A549 (cell line): ENCODE measurements at regions not wholly inside any gene's neighbourhood (a gene's known extent, or its start where the extent isn't known, plus 50 kb on each side); places are given as distances from the start of the nearest gene placed in this dataset.

Experiments used
- ATAC-seq, 2 experiments: fragments of 200-7000 bp in 1 of 2; fragments of >200 bp in 1 of 2; cut with Nextera tagmentation in 1 of 2; cut with Tn5 transposase in 1 of 2; 3 replicates each; pipeline versions ENCODE4 v1.8.0 to v1.9.1; 2018 to 2020; ENCODE audit warnings: mild to moderate bottlenecking in 1 of 2, moderate library complexity in 1 of 2
- CTCF ChIA-PET: fragments of 300-600 bp; sonication (Branson Sonifier 250); formaldehyde crosslinking; extraction: SDS; loops from one replicate; lab custom pipeline; 2021; ENCODE audit warnings: antibody characterized with exemption, inconsistent platforms; lab: Yijun Ruan, JAX
- POLR2A ChIA-PET: fragments of 350-600 bp; formaldehyde crosslinking; extraction: SDS; loops from one replicate; lab custom pipeline; 2021; ENCODE audit warnings: antibody characterized with exemption, inconsistent platforms; lab: Yijun Ruan, JAX
- DNase-seq, 2 experiments: peaks; one replicate each; pipeline versions ENCODE4 v3.0.0 to v3.0.0-alpha.2; 2011 to 2016; ENCODE audit warnings: low read depth in 1 of 2, low spot score in 1 of 2
- FAIRE-seq: peaks from 2 replicates; lab custom pipeline; 2011; peaks lifted over from hg19 to GRCh38; lab: Jason Lieb, UNC
- H3K27ac ChIP-seq, 2 experiments: fragments of >200 bp; sonication (Bioruptor Twin); formaldehyde crosslinking; 3 replicates each; pipeline ENCODE4 v1.5.1; 2016 to 2017
- H3K4me1 ChIP-seq: fragments of >200 bp; sonication (Bioruptor Twin); formaldehyde crosslinking; 3 replicates; pipeline ENCODE4 v1.6.1; 2016
- H3K4me2 ChIP-seq: fragments of >200 bp; sonication (Bioruptor Twin); formaldehyde crosslinking; 3 replicates; pipeline ENCODE4 v1.6.1; 2016
- H3K4me3 ChIP-seq: fragments of >200 bp; sonication (Bioruptor Twin); formaldehyde crosslinking; 3 replicates; pipeline ENCODE4 v1.5.1; 2016
- H3K9me3 ChIP-seq: fragments of >200 bp; sonication (Bioruptor Twin); formaldehyde crosslinking; 3 replicates; pipeline ENCODE4 v1.6.1; 2016
- BHLHE40 ChIP-seq: IDR thresholded peaks from 2 replicates; pipeline ENCODE4 v1.6.1; 2012; ENCODE audit warnings: low read depth, low read length, inconsistent platforms
- CEBPB ChIP-seq, 2 experiments: fragments of >200 bp in 1 of 2; sonication (Bioruptor Twin) in 1 of 2; formaldehyde crosslinking in 1 of 2; IDR thresholded peaks; 2 replicates each; pipeline ENCODE4 v1.6.1; 2012 to 2016
- CHD4 ChIP-seq: fragments of 200-600 bp; sonication (generic); IDR thresholded peaks from 2 replicates; pipeline ENCODE4 v1.6.1; 2016; ENCODE audit warnings: antibody characterized with exemption, mild to moderate bottlenecking, borderline replicate concordance
- EHMT2 ChIP-seq: fragments of 200-600 bp; sonication (generic); IDR thresholded peaks from 2 replicates; pipeline ENCODE4 v1.6.1; 2016; ENCODE audit warnings: antibody characterized with exemption, low read depth, mild to moderate bottlenecking, moderate library complexity
- FOSL2 ChIP-seq, 2 experiments: fragments of 450-650 bp in 1 of 2; fragments of >200 bp in 1 of 2; sonication (Bioruptor Twin) in 1 of 2; formaldehyde crosslinking; IDR thresholded peaks; 2 replicates each; pipeline versions ENCODE4 v1.5.0 to v1.6.1; 2016 to 2020; ENCODE audit warnings: mild to moderate bottlenecking in 1 of 2, moderate library complexity in 1 of 2
- FOXS1 ChIP-seq: fragments of 250-450 bp; sonication (Bioruptor Pico); IDR thresholded peaks from 2 replicates; pipeline ENCODE4 v1.5.0; 2020; ENCODE audit warnings: mild to moderate bottlenecking, moderate library complexity
- GATA3 ChIP-seq: IDR thresholded peaks from 2 replicates; pipeline ENCODE4 v1.6.1; 2012; ENCODE audit warnings: borderline replicate concordance
- HDAC2 ChIP-seq: fragments of 200-600 bp; sonication (generic); IDR thresholded peaks from 2 replicates; pipeline ENCODE4 v1.6.1; 2016
- HOXB13 ChIP-seq: fragments of 250-450 bp; sonication (Bioruptor Pico); IDR thresholded peaks from 2 replicates; pipeline ENCODE4 v1.5.0; 2020; ENCODE audit warnings: low read depth, mild to moderate bottlenecking, moderate library complexity
- JUNB ChIP-seq: fragments of >200 bp; sonication (Bioruptor Twin); formaldehyde crosslinking; IDR thresholded peaks from 2 replicates; pipeline ENCODE4 v1.6.1; 2016
- KDM5A ChIP-seq: fragments of 200-600 bp; sonication (generic); IDR thresholded peaks from 2 replicates; pipeline ENCODE4 v1.6.1; 2016; ENCODE audit warnings: antibody characterized with exemption, mild to moderate bottlenecking
- MAZ ChIP-seq: fragments of 150-350 bp; IDR thresholded peaks from 2 replicates; pipeline ENCODE4 v1.6.1; 2014; ENCODE audit warnings: antibody characterized with exemption, low read depth, low read length, borderline replicate concordance
- NFE2L2 ChIP-seq: fragments of 150-350 bp; conservative IDR thresholded peaks from 2 replicates; pipeline ENCODE4 v1.6.1; 2014; ENCODE audit warnings: low read length
- NPAS2 ChIP-seq: fragments of 250-450 bp; sonication (Bioruptor Pico); IDR thresholded peaks from 2 replicates; pipeline ENCODE4 v1.8.0; 2022; ENCODE audit warnings: mild to moderate bottlenecking, moderate library complexity, borderline replicate concordance
- PHF8 ChIP-seq: fragments of 200-600 bp; sonication (generic); IDR thresholded peaks from 2 replicates; pipeline ENCODE4 v1.6.1; 2016; ENCODE audit warnings: low read depth, mild to moderate bottlenecking, antibody characterized with exemption, moderate library complexity, borderline replicate concordance
- RFX5 ChIP-seq: fragments of 450-650 bp; IDR thresholded peaks from 2 replicates; pipeline ENCODE4 v1.7.1; 2014; ENCODE audit warnings: antibody characterized with exemption, mild to moderate bottlenecking, moderate library complexity
- RNF2 ChIP-seq: fragments of 200-600 bp; sonication (generic); IDR thresholded peaks from 2 replicates; pipeline ENCODE4 v1.6.1; 2016; ENCODE audit warnings: low read depth, mild to moderate bottlenecking, antibody characterized with exemption, moderate library complexity, borderline replicate concordance
- SMC3 ChIP-seq: fragments of >200 bp; sonication (Bioruptor Twin); formaldehyde crosslinking; IDR thresholded peaks from 3 replicates; pipeline ENCODE4 v1.6.1; 2018; ENCODE audit warnings: inconsistent platforms
- SREBF2 ChIP-seq: fragments of 450-650 bp; IDR thresholded peaks from 2 replicates; pipeline ENCODE4 v1.6.1; 2014; ENCODE audit warnings: mild to moderate bottlenecking, moderate library complexity
- ZFP36 ChIP-seq: fragments of 450-650 bp; IDR thresholded peaks from 2 replicates; pipeline ENCODE4 v1.6.1; 2014; ENCODE audit warnings: borderline replicate concordance; ENCODE audit not compliant: partially characterized antibody
- ZSCAN20 ChIP-seq: fragments of 250-450 bp; sonication (Bioruptor Pico); IDR thresholded peaks from 2 replicates; pipeline ENCODE4 v1.8.0; 2022; ENCODE audit warnings: mild to moderate bottlenecking, moderate library complexity
- whole genome bisulfite sequencing: methylation state at CpG from one replicate; pipeline ENCODE4 v1.1.6; 2017; ENCODE audit errors: missing lambda C conversion rate; 5-methylcytosine and 5-hydroxymethylcytosine counted together
- TF ChIP-seq, protein P1 (sequence below): fragments of 250-450 bp; sonication (Bioruptor Pico); IDR thresholded peaks from 2 replicates; pipeline ENCODE4 v1.5.0; 2021; ENCODE audit warnings: mild to moderate bottlenecking, moderate library complexity, borderline replicate concordance
- TF ChIP-seq, protein P2 (sequence below): IDR thresholded peaks from 2 replicates; pipeline ENCODE4 v1.6.1; 2012
- TF ChIP-seq, protein P3 (sequence below): IDR thresholded peaks from 2 replicates; pipeline ENCODE4 v1.6.1; 2012
- TF ChIP-seq, protein P4 (sequence below): fragments of 200-600 bp; sonication (generic); IDR thresholded peaks from 2 replicates; pipeline ENCODE4 v1.6.1; 2016; ENCODE audit warnings: antibody characterized with exemption, mild to moderate bottlenecking, moderate library complexity

DNA sequence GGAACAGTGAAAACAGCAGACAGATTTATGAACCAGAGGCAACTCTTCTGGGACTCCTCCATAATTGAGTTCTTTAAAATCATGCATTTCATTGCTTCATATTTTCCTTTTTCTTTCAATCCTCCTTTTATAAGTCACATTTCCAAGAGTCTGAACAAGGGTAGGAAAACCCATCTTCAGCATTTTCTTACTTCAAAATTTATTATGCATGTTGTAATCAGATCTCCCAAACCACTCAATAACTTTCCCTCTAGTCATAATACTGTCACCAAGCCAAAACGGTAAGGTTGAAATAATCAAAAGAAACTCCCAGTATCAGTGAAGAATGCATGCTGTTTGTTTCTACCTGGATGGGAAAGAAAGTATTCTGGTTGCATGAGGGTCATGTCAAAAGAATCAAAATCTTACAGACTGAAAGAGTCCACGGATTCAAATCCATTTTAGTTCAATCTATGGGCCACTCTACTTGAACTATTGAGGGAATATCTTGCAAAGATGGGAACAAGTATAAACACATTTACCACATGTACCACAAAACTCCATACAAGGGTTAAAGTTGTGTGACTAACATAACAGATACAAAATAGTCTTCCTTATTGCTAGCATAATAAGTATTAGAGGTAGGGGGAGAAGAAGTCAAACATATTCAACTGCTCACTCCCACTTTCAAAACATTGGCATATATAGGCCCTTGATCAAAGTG lies 797.3 kb downstream of the MAT2B start:
- 2% methylated on average over 2 of the region's 2 CpGs for WGBS
- POLR2A ChIA-PET: no interaction called here
- no peak for ATAC-seq
- Histone ChIP-seq H3K4me2 (no peak overlapping the region), H3K9me3 (no peaks in the 10 kb centered on the region)
- no peak for DNase-seq
- no peak for FAIRE-seq
- TF ChIP-seq SREBF2: no peak
- TF ChIP-seq HDAC2: no peak
- TF ChIP-seq CHD4: no peak
- no peak for TF ChIP-seq NFE2L2
- TF ChIP-seq, protein P1, sequence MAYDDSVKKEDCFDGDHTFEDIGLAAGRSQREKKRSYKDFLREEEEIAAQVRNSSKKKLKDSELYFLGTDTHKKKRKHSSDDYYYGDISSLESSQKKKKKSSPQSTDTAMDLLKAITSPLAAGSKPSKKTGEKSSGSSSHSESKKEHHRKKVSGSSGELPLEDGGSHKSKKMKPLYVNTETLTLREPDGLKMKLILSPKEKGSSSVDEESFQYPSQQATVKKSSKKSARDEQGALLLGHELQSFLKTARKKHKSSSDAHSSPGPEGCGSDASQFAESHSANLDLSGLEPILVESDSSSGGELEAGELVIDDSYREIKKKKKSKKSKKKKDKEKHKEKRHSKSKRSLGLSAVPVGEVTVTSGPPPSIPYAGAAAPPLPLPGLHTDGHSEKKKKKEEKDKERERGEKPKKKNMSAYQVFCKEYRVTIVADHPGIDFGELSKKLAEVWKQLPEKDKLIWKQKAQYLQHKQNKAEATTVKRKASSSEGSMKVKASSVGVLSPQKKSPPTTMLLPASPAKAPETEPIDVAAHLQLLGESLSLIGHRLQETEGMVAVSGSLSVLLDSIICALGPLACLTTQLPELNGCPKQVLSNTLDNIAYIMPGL (CRISPR knock-in tag): no peak
- TF ChIP-seq FOXS1 (CRISPR knock-in tag): no peak
- no peak for TF ChIP-seq ZSCAN20 (CRISPR knock-in tag)
- TF ChIP-seq CEBPB (IDR thresholded peaks at IDR 0.05): no peak
- TF ChIP-seq, protein P2, sequence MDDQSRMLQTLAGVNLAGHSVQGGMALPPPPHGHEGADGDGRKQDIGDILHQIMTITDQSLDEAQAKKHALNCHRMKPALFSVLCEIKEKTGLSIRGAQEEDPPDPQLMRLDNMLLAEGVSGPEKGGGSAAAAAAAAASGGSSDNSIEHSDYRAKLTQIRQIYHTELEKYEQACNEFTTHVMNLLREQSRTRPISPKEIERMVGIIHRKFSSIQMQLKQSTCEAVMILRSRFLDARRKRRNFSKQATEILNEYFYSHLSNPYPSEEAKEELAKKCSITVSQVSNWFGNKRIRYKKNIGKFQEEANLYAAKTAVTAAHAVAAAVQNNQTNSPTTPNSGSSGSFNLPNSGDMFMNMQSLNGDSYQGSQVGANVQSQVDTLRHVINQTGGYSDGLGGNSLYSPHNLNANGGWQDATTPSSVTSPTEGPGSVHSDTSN: no peak
- TF ChIP-seq, protein P3, sequence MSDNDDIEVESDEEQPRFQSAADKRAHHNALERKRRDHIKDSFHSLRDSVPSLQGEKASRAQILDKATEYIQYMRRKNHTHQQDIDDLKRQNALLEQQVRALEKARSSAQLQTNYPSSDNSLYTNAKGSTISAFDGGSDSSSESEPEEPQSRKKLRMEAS: no peak
- no peak for TF ChIP-seq JUNB
- no peak for TF ChIP-seq RFX5
- TF ChIP-seq, all 56 proteins: peak for 0
- H3K27ac ChIP-seq: no peak overlapping the region
- H3K4me1 ChIP-seq: no peaks in the 10 kb centered on the region
- H3K4me3 ChIP-seq: no peak overlapping the region
- CTCF ChIA-PET: no interaction called here

DNA sequence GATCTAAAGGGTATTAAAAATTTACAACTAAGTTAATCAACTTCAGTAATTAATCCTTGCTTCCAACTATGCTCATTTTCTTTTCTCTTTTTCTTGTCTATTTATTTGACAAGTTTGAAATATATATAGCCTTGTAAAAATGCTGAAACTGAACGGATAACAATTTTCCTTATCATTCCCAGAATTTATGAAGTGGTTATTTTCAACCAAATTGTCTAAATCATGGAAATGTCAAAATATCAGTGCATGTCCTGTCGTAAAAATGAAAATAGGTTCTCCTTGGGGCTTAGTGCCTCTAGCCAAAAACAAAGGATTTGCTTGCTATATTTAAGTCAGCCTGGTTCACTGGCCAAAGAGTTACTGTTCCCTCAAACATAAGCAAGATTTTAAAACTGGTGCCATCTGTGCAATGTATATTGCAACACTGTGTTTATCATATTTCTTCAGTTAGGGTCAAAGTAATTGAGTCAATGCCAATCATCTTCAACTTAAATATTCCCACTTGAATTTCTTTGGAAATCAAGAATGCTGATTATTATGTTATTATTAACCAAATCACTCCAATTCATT lies 798.3 kb downstream of the MAT2B start:
- POLR2A ChIA-PET: no interaction called here
- H3K4me1 ChIP-seq: no peaks in the 10 kb centered on the region
- no peak for TF ChIP-seq CHD4
- TF ChIP-seq, protein P3: no peak
- no peak for TF ChIP-seq SMC3
- no peak for TF ChIP-seq GATA3
- no peak for TF ChIP-seq EHMT2
- TF ChIP-seq ZFP36: no peak
- TF ChIP-seq RNF2: no peak
- no peak for TF ChIP-seq KDM5A
- TF ChIP-seq SREBF2: no peak
- no peak for TF ChIP-seq PHF8
- TF ChIP-seq, protein P4, sequence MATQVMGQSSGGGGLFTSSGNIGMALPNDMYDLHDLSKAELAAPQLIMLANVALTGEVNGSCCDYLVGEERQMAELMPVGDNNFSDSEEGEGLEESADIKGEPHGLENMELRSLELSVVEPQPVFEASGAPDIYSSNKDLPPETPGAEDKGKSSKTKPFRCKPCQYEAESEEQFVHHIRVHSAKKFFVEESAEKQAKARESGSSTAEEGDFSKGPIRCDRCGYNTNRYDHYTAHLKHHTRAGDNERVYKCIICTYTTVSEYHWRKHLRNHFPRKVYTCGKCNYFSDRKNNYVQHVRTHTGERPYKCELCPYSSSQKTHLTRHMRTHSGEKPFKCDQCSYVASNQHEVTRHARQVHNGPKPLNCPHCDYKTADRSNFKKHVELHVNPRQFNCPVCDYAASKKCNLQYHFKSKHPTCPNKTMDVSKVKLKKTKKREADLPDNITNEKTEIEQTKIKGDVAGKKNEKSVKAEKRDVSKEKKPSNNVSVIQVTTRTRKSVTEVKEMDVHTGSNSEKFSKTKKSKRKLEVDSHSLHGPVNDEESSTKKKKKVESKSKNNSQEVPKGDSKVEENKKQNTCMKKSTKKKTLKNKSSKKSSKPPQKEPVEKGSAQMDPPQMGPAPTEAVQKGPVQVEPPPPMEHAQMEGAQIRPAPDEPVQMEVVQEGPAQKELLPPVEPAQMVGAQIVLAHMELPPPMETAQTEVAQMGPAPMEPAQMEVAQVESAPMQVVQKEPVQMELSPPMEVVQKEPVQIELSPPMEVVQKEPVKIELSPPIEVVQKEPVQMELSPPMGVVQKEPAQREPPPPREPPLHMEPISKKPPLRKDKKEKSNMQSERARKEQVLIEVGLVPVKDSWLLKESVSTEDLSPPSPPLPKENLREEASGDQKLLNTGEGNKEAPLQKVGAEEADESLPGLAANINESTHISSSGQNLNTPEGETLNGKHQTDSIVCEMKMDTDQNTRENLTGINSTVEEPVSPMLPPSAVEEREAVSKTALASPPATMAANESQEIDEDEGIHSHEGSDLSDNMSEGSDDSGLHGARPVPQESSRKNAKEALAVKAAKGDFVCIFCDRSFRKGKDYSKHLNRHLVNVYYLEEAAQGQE: no peak
- TF ChIP-seq, protein P1 (CRISPR knock-in tag): no peak
- no peak for TF ChIP-seq BHLHE40
- TF ChIP-seq MAZ: no peak
- no peak for TF ChIP-seq JUNB
- no peak for TF ChIP-seq NPAS2 (CRISPR knock-in tag)
- TF ChIP-seq HOXB13 (CRISPR knock-in tag): no peak
- TF ChIP-seq FOSL2 (IDR thresholded peaks at IDR 0.05): no peak
- TF ChIP-seq FOSL2 (CRISPR knock-in tag; IDR thresholded peaks at IDR 0.05): no peak
- TF ChIP-seq, all 56 proteins: peak for 0
- CTCF ChIA-PET: no interaction called here
- Histone ChIP-seq H3K9me3 (no peaks in the 10 kb centered on the region), H3K4me2 (no peak overlapping the region), H3K4me3 (no peak overlapping the region), H3K27ac (no peak overlapping the region)
- FAIRE-seq (no peak), ATAC-seq (no peak), DNase-seq (no peak)
- WGBS: 4% methylated on average over 2 of the region's 2 CpGs
